DND-41 (cell line): ENCODE measurements at regions not wholly inside any gene's neighbourhood (a gene's known extent, or its start where the extent isn't known, plus 50 kb on each side); places are given as distances from the start of the nearest gene placed in this dataset.

Experiments
- ATAC-seq: fragments of 200-7000 bp; cut with Tn5 transposase; 3 replicates; pipeline ENCODE4 v1.9.1; 2021; ENCODE audit warnings: low read depth; ENCODE audit not compliant: insufficient read depth
- DNase-seq: peaks from one replicate; pipeline ENCODE4 v3.0.0-alpha.2; 2020
- H2AFZ ChIP-seq: 2 replicates; pipeline ENCODE4 v1.6.0; 2012; ENCODE audit warnings: low read depth, low read length
- H3K27ac ChIP-seq: 2 replicates; pipeline ENCODE4 v1.5.1; 2012; ENCODE audit warnings: low read length, inconsistent platforms
- H3K27me3 ChIP-seq: fragments of 200-600 bp; sonication (generic); 2 replicates; pipeline ENCODE4 v1.6.0; 2012; ENCODE audit warnings: low read length, mild to moderate bottlenecking, inconsistent platforms; ENCODE audit not compliant: insufficient read depth, poor library complexity
- H3K36me3 ChIP-seq: 2 replicates; pipeline ENCODE4 v1.5.1; 2012; ENCODE audit warnings: low read length, inconsistent platforms; ENCODE audit not compliant: insufficient read depth
- H3K4me1 ChIP-seq: 2 replicates; pipeline ENCODE4 v1.5.1; 2012; ENCODE audit warnings: mild to moderate bottlenecking, low read length; ENCODE audit not compliant: insufficient read depth
- H3K4me2 ChIP-seq: 2 replicates; pipeline ENCODE4 v1.6.0; 2012; ENCODE audit warnings: mild to moderate bottlenecking, moderate library complexity, low read length, inconsistent platforms; ENCODE audit not compliant: insufficient read depth
- H3K4me3 ChIP-seq, 2 experiments: fragments of 200-600 bp in 1 of 2; shearing (Covaris generic) in 1 of 2; 2 replicates each; pipeline ENCODE4 v1.5.1; 2012 to 2016; ENCODE audit warnings: inconsistent platforms in 2 of 2, low read length in 2 of 2, mild to moderate bottlenecking in 2 of 2, low read depth in 1 of 2, moderate library complexity in 1 of 2
- H3K79me2 ChIP-seq: 2 replicates; pipeline ENCODE4 v1.6.0; 2012; ENCODE audit warnings: low read length, inconsistent platforms; ENCODE audit not compliant: insufficient read depth
- H3K9ac ChIP-seq: 2 replicates; pipeline ENCODE4 v1.6.0; 2012; ENCODE audit warnings: low read depth, mild to moderate bottlenecking, inconsistent platforms, low read length, moderate library complexity
- H3K9me3 ChIP-seq: 2 replicates; pipeline ENCODE4 v1.5.1; 2012; ENCODE audit warnings: low read length, moderate library complexity, mild to moderate bottlenecking, inconsistent platforms; ENCODE audit not compliant: insufficient read depth, severe bottlenecking
- H4K20me1 ChIP-seq: 2 replicates; pipeline ENCODE4 v1.6.0; 2012; ENCODE audit warnings: low read length; ENCODE audit not compliant: insufficient read depth
- EZH2 ChIP-seq: IDR thresholded peaks from 3 replicates; pipeline ENCODE4 v1.6.1; 2012; ENCODE audit warnings: borderline replicate concordance, low read depth, mild to moderate bottlenecking, moderate library complexity, low read length, inconsistent platforms; ENCODE audit not compliant: severe bottlenecking
- TF ChIP-seq, protein P1 (sequence below): IDR thresholded peaks from 2 replicates; pipeline ENCODE4 v1.5.1; 2012; ENCODE audit warnings: borderline replicate concordance, low read length, moderate library complexity, mild to moderate bottlenecking; ENCODE audit not compliant: poor library complexity, severe bottlenecking; ENCODE audit errors: extremely low read depth

DNA sequence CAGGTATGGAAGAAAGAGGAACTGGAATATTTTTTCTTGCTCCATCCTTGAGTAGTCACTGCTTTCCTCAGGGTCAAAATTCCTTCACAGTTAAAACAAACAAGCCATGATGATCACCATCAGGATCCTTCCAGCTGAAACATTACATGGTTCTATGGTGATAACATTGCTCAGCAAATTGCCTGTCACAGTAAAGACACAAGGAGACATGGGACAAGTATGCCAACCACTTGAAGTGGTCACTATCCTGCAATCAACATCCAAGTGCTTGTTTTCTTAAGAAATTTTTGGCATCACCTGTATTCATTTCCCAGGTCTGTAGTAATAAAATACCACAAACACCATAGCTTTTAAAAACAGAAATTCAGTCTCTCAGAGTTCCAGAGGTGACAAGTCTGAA, 662.2 kb downstream of the CDH8 start:
- Histone ChIP-seq H3K27ac (no peak overlapping the region), H3K4me1 (no peaks in the 10 kb centered on the region), H3K9ac (no peak overlapping the region), H4K20me1 (no peaks in the 10 kb centered on the region), H3K79me2 (no peaks in the 10 kb centered on the region), H3K9me3 (no peaks in the 10 kb centered on the region), H3K36me3 (no peaks in the 10 kb centered on the region), H3K4me2 (no peak overlapping the region), H3K27me3 (no peaks in the 10 kb centered on the region), H2AFZ (no peak overlapping the region), H3K4me3 (no peak overlapping the region)
- ATAC-seq (no peak), DNase-seq (no peak)
- TF ChIP-seq, protein P1, sequence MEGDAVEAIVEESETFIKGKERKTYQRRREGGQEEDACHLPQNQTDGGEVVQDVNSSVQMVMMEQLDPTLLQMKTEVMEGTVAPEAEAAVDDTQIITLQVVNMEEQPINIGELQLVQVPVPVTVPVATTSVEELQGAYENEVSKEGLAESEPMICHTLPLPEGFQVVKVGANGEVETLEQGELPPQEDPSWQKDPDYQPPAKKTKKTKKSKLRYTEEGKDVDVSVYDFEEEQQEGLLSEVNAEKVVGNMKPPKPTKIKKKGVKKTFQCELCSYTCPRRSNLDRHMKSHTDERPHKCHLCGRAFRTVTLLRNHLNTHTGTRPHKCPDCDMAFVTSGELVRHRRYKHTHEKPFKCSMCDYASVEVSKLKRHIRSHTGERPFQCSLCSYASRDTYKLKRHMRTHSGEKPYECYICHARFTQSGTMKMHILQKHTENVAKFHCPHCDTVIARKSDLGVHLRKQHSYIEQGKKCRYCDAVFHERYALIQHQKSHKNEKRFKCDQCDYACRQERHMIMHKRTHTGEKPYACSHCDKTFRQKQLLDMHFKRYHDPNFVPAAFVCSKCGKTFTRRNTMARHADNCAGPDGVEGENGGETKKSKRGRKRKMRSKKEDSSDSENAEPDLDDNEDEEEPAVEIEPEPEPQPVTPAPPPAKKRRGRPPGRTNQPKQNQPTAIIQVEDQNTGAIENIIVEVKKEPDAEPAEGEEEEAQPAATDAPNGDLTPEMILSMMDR = no peak
- TF ChIP-seq EZH2 = no peak

DNA sequence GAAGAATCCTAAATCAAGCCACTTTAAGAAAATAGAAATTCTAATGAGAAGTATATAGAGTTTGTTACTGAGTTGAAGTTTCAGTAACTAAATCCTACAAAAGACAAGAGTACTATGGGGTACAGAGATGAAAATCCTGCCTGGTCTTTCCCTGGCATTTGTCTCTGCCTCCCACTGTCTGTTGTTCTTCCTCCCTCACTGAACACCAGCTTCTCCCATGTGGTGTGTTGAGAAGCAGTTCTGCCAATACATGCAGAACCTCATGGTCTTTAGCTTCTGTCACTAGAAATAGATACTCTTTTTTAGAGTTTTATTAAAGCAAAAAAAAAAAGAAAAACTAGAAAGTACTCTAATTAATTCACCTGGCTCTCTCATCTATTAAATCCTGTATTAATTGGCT, 664.4 kb downstream of the CDH8 start:
- TF ChIP-seq, protein P1 = no peak
- Histone ChIP-seq H4K20me1 (no peaks in the 10 kb centered on the region), H3K4me1 (no peaks in the 10 kb centered on the region)

DNA sequence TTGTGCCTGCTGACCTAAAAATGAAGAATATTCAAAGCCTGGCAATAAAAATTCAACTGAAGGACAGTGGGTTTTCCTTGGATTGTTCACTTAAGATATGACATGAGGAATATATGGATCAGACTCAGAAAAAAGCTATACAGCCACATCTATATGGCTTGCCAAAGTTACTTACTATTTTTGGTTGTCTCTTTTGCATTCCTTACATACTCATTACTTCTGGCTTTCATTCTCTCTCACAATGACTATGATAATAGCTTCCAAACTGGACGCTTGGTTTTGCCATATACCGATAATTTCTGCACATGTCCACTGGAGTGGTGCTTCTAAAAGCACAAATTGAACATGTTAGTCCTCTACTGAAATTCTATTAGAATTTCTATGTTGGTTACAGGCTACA, 664.9 kb downstream of the CDH8 start:
- Histone ChIP-seq H2AFZ (no peak overlapping the region), H3K9me3 (no peaks in the 10 kb centered on the region), H4K20me1 (no peaks in the 10 kb centered on the region), H3K36me3 (no peaks in the 10 kb centered on the region), H3K79me2 (no peaks in the 10 kb centered on the region), H3K4me3 (no peak overlapping the region), H3K27ac (no peak overlapping the region), H3K4me2 (no peak overlapping the region), H3K4me1 (no peaks in the 10 kb centered on the region), H3K9ac (no peak overlapping the region), H3K27me3 (no peaks in the 10 kb centered on the region)
- TF ChIP-seq, protein P1 = no peak
- no peak for TF ChIP-seq EZH2
- DNase-seq = no peak
- no peak for ATAC-seq

More for the DNA sequence above, 664.4 kb downstream of the CDH8 start:
- Histone ChIP-seq H2AFZ (no peak overlapping the region), H3K4me3 (no peak overlapping the region), H3K27ac (no peak overlapping the region), H3K36me3 (no peaks in the 10 kb centered on the region), H3K79me2 (no peaks in the 10 kb centered on the region), H3K4me2 (no peak overlapping the region), H3K9me3 (no peaks in the 10 kb centered on the region), H3K27me3 (no peaks in the 10 kb centered on the region), H3K9ac (no peak overlapping the region)
- DNase-seq = no peak
- no peak for ATAC-seq

DNA sequence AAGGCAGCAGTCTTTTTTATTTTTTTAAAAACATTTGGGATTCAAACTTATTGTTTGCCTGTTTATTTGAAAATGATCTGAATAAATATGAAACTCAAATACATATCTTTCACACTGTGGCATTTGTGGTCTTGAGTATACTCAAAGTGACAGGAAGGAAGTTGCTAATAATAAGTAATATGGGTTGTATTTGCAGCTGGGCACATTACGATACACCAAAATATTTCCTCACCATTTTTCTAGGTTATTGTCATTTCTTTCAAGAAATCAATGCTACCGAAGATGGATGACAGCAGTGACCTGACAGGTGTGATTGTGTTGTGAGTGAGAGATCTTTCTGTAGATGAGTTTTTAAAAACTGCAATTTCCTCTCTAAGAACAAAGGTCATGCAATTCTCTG, 665.7 kb downstream of the CDH8 start:
- H3K79me2 ChIP-seq = no peaks in the 10 kb centered on the region
- TF ChIP-seq EZH2 = no peak
- TF ChIP-seq, protein P1 = no peak
- ATAC-seq (no peak), DNase-seq (no peak)
- no peak overlapping the region for H3K9ac ChIP-seq
- H3K4me3 ChIP-seq = no peak overlapping the region
- no peaks in the 10 kb centered on the region for H3K27me3 ChIP-seq
- no peaks in the 10 kb centered on the region for H3K36me3 ChIP-seq
- no peaks in the 10 kb centered on the region for H3K4me1 ChIP-seq
- no peak overlapping the region for H3K4me2 ChIP-seq
- H3K9me3 ChIP-seq = no peaks in the 10 kb centered on the region
- no peak overlapping the region for H2AFZ ChIP-seq
- no peak overlapping the region for H3K27ac ChIP-seq
- no peaks in the 10 kb centered on the region for H4K20me1 ChIP-seq
